ENCODE measurements at regions not wholly inside any gene's neighbourhood (a gene's known extent, or its start where the extent isn't known, plus 50 kb on each side); places are given as distances from the start of the nearest gene placed in this dataset.

- TF ChIP-seq CTCF (conservative IDR thresholded peaks at IDR 0.05) = no peak
- H3K27ac ChIP-seq = no peak overlapping the region
Measured at GRCh38 chr2:217749008-217749407, 253.8 kb downstream of the TNS1 start.

GRCh38 chr2:217746808-217747207, 256.0 kb downstream of the TNS1 start:
- no peak overlapping the region for H3K27ac ChIP-seq
- no peak for TF ChIP-seq CTCF (conservative IDR thresholded peaks at IDR 0.05)

GRCh38 chr2:217743966-217744761, 258.6 kb downstream of the TNS1 start:
- TF ChIP-seq CTCF (conservative IDR thresholded peaks at IDR 0.05) = no peak

DNA sequence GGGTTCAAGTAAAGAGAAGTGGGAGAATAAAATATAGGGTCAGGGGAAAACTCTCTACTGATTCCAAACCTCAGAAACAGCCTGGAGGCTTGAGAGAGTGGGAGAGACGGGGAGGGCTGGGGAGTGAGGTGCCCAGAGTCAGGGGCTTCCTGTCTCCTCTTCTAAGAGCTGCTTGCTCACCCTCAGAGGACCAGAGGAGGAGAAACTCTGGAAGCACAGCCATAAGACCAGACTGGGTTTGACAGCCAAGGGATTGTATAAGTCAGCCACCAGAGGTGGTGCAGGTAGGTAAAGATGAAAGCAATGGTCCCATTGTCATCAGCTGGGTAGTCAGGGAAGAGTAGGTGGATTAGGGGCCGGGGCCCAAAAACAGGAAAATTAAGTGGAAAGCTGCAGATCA, 259.4 kb downstream of the TNS1 start:
- no peak for TF ChIP-seq CTCF (conservative IDR thresholded peaks at IDR 0.05)
- H3K27ac ChIP-seq = no peak overlapping the region

More at GRCh38 chr2:217743966-217744761, 258.6 kb downstream of the TNS1 start:
- no peak overlapping the region for H3K27ac ChIP-seq

DNA sequence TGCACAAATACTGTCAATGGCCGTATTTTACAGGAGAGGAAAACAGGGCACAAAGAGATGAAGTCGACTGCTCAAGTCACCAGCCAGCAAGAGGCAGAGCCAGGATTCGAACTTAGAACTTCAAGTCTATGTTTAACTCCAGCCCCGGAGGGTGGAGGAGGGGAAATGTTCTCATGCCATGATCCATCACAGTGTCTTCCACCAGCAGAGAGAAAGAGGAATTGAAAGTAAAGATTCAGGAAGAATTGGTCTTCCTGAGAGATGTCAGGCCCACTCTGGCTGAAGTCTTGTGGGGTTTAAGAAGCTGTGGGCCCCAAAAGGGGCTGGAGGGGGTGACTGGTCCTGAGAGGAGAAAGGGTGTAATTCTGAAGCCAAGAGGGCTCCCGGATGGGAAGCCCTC, 260.0 kb downstream of the TNS1 start:
- H3K27ac ChIP-seq = no peak overlapping the region
- no peak for TF ChIP-seq CTCF (conservative IDR thresholded peaks at IDR 0.05)

DNA sequence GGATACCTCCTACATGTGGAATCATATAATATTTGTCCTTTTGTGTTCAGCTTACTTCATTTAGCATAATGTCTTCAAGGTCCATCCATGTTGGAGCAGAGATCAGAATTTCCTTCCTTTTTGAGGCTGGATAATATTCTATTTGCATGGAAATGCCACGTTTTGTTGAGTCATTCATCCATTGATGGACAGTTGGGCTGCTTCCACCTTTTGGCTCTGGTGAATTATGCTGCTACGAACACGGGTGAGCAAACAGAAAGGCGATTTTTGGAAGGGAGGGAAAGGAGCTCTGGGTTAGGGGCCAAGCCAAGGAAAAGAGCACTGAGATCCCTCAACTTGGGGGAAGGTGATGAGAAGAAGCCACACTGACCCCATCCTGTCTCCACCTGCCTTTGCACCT, 260.5 kb downstream of the TNS1 start:
- H3K27ac ChIP-seq = no peak overlapping the region
- no peak for TF ChIP-seq CTCF (conservative IDR thresholded peaks at IDR 0.05)

GRCh38 chr2:217741381-217741955, 261.3 kb downstream of the TNS1 start:
- no peak for TF ChIP-seq CTCF (conservative IDR thresholded peaks at IDR 0.05)
- no peak overlapping the region for H3K27ac ChIP-seq
